Esophagus squamous epithelium (tissue), 4 donors: ENCODE measurements at regions not wholly inside any gene's neighbourhood (a gene's known extent, or its start where the extent isn't known, plus 50 kb on each side); places are given as distances from the start of the nearest gene placed in this dataset.

Source experiments
- CTCF ChIP-seq, 6 experiments: fragments of 450-650 bp in 4 of 6; fragments of 200-600 bp in 2 of 6; sonication (generic) in 2 of 6; IDR thresholded peaks; one replicate each; pipeline ENCODE4 v1.5.1; 2016 to 2019; ENCODE audit warnings: antibody characterized with exemption in 6 of 6, mild to moderate bottlenecking in 4 of 6, moderate library complexity in 4 of 6
- POLR2A ChIP-seq, 4 donors: fragments of 450-650 bp; IDR thresholded peaks; one replicate each; pipeline ENCODE4 v1.6.1; 2017; ENCODE audit warnings: antibody characterized with exemption in 4 of 4, mild to moderate bottlenecking in 4 of 4, moderate library complexity in 3 of 4

DNA sequence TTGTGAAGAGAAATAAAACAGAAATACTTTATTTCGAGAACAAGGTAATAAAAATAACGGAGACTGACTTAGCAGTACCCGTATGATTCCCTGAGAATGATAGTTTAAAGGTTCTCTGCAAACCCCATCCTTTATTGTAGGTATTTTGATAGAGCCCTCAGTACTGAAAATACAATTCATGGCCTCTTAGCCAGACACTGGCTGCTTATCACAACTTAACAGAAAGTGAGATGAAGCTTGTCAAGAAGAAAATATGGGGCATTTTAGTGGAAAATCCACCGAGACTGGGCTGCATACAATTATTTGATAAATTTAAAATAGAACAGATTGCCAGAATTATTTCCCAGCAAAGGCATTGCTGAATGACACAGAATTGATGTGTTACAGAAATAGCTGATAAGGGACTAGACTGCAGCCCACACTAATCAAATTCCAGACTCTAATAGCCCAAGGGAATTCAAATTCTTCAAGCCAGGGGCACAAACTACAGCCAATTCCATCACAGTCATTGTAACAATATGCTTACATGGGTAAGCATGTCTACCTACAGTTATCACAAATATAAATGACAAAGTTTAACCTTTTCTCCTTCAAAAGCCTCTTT is 521.9 kb downstream of the PLOD2 start:
- TF ChIP-seq CTCF (IDR thresholded peaks at IDR 0.05) = no peak
- no peak for TF ChIP-seq POLR2A (IDR thresholded peaks at IDR 0.05)
